ENCODE measurements at regions not wholly inside any gene's neighbourhood (a gene's known extent, or its start where the extent isn't known, plus 50 kb on each side); places are given as distances from the start of the nearest gene placed in this dataset.
"Not testable (repeated sequence)": the region's sequence is repeated elsewhere in the genome, so short reads cannot be mapped to it uniquely, and the experiment has no call there.

DNA sequence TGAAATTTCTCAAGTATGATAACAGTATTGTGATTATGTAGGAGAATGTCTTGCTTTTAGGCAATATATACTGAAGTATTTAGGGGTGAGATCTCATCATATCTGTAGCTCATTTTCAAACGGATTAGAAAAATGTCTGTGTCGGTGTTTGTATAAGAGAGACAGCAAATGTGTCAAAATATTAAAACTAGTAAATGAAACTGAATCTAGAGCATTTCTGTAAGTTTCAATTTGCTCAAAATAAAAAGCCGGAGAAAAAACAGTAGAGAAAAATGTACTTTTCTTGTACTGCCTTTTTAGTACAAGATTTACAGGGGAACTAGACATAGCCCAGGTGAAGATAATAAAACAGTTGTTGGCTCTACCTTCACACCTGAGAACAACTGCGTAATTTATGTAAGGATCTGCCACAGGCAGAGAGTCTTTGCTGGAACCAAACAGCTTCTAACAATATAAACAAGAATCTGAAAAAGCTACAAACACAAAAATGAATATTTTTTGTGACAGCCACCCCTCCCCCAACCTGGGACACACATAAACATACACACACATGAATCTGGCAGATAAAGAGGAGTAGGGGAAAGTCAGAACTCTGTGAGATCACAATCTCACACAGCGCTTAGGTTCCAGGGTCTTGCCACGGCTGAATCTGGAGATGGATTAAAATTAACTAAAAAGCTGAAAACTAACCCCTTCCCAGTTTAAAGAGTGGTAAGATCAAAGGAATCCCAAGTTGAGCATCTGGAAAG, 153.3 kb downstream of the AVL9 start:
- TF ChIP-seq, protein P1, sequence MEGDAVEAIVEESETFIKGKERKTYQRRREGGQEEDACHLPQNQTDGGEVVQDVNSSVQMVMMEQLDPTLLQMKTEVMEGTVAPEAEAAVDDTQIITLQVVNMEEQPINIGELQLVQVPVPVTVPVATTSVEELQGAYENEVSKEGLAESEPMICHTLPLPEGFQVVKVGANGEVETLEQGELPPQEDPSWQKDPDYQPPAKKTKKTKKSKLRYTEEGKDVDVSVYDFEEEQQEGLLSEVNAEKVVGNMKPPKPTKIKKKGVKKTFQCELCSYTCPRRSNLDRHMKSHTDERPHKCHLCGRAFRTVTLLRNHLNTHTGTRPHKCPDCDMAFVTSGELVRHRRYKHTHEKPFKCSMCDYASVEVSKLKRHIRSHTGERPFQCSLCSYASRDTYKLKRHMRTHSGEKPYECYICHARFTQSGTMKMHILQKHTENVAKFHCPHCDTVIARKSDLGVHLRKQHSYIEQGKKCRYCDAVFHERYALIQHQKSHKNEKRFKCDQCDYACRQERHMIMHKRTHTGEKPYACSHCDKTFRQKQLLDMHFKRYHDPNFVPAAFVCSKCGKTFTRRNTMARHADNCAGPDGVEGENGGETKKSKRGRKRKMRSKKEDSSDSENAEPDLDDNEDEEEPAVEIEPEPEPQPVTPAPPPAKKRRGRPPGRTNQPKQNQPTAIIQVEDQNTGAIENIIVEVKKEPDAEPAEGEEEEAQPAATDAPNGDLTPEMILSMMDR (IDR thresholded peaks at IDR 0.05; ENCODE audit: low read depth, low read length, missing control alignments), result no peak
- no peak for DNase-seq (ENCODE audit: extremely low read depth, low read depth)
- H3K4me3 ChIP-seq (replicated peaks; ENCODE audit: low read depth, low read length), result no peak overlapping the region

DNA sequence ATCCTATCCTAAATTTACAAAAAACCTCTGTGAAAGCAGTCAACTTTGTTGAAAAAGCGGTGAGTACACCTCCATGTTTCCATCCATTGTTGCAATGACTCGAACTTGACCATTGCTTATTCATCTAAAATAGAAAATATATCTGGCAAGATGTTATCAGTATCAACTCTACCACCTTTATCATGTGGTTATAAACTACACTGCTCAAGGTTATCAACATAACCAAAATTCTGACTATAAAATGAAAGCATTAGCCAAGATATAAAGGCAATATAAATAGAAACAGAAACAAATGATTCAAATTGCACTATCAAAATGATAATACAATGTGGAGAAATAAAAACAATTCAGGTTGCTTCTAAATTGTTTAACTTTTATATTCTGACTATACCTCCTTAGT, 150.0 kb downstream of the AVL9 start:
- DNase-seq (ENCODE audit: extremely low read depth, low read depth); H3K4me3 ChIP-seq (replicated peaks; ENCODE audit: low read depth, low read length): not testable (repeated sequence)

DNA sequence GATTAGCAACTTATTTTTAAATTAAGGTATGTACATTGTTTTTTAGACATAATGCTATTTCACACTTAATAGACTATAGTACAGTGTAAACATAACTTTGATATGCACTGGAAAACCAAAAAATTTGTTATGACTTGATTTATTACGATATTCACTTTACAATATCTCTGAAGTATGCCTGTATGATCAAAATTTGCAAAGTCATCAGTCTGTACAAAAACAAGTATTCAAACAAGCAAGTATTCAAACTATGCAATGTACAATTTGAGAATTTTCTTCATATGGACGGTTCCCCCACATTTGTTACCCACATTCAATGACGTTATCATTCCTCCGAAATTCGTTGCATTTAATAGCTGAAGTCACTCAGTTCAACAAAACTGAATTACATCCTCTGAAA, 147.9 kb downstream of the AVL9 start:
- no peak for DNase-seq (ENCODE audit: extremely low read depth, low read depth)
- no peak overlapping the region for H3K4me3 ChIP-seq (replicated peaks; ENCODE audit: low read depth, low read length)
- TF ChIP-seq, protein P1 (IDR thresholded peaks at IDR 0.05; ENCODE audit: low read depth, low read length, missing control alignments), result no peak

DNA sequence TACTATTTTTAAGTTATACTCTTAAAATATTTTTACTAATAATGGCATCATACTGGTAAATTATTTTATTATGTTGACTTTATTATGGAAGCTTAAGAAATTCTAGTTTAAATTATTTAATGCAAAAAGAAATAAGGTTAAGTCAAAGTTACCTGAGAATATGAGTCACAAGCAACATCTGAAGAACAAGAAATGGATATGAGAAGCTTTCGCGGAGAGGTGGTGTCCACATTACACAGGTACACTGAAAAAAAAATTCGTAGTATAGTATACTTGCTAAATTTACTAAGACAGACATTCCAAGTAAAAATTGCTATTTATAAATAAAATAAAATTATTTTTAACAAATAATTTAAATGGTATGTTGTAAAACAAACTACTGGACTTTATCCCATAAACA, 143.8 kb downstream of the AVL9 start:
- DNase-seq (ENCODE audit: extremely low read depth, low read depth), result no peak
- no peak overlapping the region for H3K4me3 ChIP-seq (replicated peaks; ENCODE audit: low read depth, low read length)
- TF ChIP-seq, protein P1 (IDR thresholded peaks at IDR 0.05; ENCODE audit: low read depth, low read length, missing control alignments), result no peak

DNA sequence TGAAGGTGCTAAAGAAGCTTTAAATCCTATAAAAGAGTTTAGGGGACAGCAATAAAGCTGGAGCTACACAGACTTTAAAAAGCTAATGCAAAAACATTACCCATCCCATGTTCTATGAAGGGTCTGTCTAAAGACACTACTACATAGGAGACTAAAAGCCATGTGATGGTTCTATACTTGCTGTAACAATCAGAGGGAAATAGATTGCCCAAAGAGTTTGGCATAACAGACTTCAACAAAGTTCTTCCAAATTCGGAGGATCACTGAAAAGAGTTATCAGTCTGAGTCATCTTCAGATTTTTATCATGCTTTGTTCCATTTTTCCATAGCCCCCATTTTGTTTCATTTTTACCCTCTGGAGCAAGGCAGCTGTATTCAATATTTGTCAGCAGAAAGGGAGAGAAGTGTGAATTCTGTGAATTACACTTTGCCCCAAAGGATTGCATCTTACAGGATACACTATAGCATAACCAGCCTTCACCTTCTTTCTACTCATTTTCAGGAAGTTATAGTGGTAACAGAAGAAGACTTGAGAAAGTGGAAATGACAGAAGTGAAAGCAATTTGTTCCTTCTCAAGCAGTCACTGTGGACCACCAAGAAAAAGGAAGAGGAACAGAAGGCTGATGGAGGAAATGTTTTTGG, 143.3 kb downstream of the AVL9 start:
- not testable (repeated sequence) for DNase-seq (ENCODE audit: extremely low read depth, low read depth)

More for the DNA sequence above, 143.3 kb downstream of the AVL9 start:
- not testable (repeated sequence) for H3K4me3 ChIP-seq (replicated peaks; ENCODE audit: low read depth, low read length)

All from HFF-Myc (cell line).